GM21717 (cell line): ENCODE measurements at regions not wholly inside any gene's neighbourhood (a gene's known extent, or its start where the extent isn't known, plus 50 kb on each side); places are given as distances from the start of the nearest gene placed in this dataset.

Experiments
- ATAC-seq: cut with Tn5 transposase; IDR thresholded peaks from one replicate; pipeline ENCODE4 v1.9.1; 2021; ENCODE audit warnings: mild to moderate bottlenecking, moderate library complexity; ENCODE audit not compliant: unreplicated experiment

DNA sequence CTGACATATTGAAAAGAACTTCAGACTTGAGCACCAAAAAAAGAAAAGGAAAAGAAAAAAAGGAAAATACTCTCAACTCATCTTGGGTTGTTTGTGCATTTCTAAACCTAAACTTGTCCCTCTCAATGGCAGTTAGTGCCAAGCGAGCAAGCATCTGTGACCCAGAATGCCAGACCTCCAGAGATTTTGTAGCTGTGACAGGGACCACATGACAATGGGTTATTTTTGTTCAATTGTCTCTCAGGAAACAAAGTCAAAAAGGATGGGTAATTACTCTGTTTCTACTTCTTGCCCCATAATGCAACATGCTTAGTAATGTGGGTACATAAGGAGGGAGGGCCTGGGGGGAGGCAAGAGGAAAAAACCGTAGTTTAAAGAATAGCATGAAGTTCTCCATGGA is 285.7 kb upstream of the RTL1 start:
- ATAC-seq, result no peak

DNA sequence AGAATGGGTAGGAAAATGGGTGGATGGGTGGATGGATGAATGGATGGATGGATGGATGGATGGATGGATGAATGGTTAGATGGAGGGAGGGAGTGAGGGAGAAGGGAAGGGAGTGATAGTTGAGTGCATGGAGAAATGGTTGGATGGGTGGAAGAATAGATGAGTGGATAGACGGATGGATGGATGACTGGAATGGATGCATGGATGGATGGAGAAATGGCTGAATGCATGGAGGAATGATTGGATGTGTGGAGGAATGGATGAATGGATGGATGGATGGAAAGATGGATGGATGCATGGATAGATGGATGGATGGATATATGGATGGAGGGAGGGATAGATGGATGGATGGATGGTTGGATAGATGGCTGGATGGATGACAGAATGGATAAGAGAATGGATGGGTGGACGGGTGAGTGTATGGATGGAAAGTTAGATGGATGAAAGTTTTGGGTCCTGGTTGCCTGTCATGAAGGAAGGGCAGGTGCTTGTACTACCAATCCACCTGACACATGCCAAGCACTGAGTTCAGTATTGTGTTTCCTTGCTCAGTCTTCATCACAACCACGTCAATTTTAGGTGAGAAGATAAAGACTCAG is 286.5 kb upstream of the RTL1 start:
- ATAC-seq, result no peak

DNA sequence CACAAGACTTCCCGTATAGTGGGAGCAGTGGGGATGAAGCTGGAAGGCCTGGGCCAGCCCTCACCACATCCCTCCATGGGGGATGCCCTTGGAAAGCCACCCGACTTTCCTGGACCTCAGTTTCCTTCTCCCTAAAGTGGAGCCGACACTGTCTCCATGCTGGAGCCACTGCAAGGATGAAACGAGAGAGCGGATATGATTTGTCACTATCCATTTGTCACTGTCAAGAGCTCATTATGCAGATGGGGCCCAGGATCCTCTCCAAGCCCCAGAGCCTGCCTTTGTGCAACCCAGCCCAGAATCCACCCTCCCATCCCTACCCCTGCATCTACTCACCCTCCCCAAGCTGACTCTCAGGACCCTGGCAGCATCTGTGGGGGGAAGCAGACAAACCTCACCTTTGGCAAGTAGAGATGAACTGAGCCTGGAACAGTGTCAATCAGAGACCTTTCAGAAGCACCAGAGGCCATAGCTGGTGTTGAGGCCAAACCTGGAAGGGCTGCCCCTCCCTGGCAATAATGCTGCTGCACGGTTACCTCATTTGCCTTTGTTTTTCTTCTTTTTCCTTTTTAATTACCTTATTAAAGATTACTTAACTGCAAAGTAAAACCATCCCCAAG is 287.7 kb upstream of the RTL1 start:
- no peak for ATAC-seq

DNA sequence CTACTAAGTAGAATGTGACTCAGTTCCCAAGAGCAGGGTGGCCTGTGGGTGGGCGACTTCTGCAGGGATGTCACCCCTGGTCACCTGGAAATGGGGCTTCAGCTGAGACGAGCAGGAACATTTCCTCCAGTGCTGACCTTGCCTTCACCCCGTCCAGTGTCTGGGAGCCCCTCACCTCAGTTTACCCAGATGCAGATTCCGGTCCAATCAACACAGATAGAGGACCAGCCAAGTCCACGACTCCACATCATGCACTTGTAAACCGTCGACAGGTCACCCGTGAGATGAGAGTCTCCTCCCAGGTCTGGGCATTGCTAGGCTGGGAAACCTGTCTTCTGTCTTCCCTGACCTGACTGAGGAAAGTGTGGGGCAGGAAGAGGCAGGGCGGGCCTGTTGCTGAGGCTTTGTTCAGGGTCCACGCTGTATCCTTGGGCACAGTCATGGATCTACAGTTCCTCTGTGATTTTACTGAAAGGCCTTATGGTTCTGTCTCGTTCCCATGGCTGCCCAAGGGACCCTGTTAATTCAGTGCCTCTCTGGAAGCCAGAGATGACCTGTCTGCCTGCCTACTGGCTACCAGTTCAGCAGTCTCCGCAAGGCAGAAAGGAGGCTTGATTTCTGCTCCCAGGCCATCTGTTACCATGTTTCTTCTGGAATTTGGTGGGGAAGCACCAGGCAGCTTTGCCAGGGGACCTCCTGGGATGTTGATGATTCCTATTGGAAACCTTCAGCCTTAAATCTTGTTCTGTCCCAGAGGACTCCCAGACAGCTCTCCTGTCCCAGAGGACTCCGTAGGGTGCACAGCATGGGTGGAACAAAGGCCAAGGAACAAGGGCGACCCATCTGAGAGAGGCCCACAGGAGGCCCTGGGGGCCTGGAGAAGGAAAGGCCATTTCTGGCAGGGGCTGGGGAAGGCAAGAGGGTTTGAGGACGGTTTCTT is 288.5 kb upstream of the RTL1 start:
- no peak for ATAC-seq

DNA sequence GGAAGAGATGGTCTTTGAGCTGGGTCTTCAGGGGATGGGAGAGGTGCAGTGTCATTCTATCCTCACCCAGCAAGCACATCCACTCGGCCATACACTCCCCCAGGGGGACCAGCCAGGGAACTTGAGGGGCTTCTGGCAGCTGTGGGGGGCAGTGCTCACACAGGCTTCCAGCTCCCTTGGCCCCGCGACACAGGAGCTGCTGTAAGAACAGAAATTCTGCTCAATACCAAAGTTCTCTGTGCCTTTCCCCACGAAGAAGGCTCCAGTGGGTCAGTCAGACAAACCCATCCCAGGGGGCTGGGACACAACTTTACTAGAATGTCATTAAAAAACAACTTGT is 289.1 kb upstream of the RTL1 start:
- no peak for ATAC-seq

DNA sequence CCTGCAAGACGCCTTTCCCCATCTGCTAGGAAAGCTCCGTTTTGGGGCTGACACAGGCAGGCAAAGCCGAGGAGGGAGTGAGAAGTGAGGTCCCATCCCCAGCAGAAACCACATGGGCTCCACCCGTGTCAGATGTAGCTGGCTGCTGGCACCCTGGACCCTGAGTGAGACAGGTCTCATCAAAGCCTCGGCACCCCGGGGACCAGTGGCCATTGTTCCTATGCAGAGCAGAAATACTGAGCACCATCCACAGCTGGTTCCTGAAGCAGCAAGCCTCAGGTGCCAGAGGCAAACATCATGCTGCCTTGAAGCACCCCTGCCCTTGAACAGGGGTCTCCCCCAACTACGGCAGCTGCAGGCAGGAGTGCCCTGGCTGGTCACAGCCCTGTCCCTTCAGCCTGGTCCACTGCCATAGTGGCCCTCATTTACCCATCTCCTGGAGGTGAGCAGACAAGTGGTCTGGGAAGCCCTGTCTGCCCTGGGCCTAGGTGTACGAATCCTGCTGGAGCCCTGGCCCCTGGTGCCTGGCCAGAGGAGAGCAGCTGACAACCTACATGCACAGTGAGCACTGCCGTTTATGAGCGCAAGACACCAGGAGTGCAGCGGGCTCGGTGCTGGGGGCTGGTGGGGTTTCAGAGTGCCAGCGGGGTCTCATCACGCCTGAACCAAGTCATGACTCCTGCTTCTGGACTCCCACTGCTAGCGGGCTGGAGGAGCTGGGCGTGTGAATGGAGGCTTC is 289.8 kb upstream of the RTL1 start:
- no peak for ATAC-seq

DNA sequence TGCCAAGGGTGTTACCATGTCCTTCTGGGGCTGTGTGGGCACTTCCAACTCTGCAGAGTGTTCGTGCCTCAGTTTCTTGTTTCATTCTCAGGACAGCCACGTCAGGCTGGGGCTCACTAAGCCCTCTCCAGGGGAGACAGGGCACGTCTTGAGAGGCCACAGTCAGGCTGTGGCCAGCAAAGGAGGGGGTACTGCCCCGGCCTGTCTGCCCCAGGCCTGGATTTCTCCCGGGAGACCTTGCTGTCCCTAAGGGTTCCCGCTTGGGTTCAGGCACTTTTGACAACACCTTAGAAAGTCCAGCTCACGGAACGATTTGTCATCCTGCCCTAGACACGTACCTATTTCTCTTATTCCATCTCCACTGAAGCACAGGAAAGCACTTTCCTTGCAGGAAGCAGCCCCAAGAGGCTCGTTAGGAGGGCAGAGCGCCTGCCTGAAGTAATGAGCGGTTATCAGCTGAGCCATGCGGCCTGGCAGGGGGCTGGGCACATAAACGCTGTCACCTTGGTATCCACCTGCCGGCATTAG is 290.4 kb upstream of the RTL1 start:
- ATAC-seq, result no peak

DNA sequence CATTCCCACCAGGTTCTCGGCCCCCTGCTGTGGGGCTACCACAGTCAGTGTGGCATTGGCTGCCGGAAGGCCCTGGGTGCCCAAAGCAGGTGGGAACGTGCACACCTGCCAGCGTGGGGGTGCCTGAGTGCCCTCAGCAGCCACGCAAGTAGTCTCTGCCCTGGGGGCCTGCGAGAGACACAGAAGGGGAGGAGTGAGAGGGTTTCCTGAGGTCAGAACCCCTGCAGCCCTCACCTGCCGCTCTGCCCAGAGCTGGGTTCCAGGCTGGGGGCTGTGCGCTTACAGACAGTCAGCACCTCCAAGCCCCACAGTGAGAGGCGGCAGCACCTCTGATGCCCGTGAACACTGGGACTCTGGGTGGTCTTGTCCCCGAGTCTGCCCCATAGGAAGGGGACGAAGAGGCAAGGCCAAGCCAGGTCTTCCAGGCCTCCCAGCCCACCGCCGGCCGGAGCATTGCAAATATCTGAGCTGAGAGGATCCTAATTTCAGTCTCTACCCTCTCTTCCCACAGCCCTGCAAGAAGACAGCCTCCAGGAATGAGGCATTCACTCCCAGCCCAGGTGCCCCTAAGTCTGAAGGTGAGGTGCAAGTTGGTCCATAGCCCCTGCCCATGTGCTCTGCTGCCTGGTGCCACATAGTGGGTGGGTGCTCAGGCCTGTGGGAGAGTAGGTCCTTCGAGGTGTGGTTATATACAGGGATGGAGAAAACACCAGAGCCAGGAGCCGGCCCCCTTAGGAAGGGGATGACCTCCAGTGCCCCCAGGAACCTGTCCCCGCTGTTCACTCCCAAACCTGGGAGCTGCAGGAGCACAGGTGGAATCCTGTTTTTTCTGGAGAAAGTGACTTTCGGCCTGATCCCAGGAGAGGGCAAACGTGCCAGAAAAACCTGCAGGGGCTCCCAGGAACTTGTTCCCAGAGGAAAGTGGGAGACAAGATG is 291.1 kb upstream of the RTL1 start:
- ATAC-seq, result no peak

DNA sequence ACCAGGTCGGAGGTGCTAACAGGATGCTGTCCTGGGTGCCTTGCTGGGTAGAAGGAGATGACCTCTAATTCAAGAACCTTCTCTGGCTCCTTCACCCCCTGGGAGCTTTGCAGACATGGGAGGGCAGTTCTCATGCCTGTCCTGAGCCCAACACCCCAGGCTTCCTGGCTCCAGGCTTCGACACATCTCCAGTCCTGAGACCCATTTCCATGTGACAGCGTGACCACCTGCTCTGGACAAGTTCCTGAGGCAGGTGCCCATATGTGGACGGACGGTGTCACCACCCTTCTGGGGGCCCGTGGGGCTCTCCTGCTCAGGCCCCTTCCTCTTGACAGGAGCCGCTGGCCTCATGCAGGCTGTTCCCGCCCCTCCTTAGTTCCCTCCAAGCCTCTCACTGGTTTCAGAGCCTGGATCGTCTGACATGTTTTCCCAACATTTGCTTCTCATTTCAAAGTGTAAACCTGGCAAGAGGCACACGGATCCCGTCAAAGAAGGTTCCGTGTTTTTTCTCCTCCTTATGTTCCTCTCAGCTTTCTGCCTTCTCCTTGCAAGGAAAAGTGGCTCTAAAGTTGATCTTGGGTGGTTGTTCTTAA is 291.9 kb upstream of the RTL1 start:
- ATAC-seq, result no peak

DNA sequence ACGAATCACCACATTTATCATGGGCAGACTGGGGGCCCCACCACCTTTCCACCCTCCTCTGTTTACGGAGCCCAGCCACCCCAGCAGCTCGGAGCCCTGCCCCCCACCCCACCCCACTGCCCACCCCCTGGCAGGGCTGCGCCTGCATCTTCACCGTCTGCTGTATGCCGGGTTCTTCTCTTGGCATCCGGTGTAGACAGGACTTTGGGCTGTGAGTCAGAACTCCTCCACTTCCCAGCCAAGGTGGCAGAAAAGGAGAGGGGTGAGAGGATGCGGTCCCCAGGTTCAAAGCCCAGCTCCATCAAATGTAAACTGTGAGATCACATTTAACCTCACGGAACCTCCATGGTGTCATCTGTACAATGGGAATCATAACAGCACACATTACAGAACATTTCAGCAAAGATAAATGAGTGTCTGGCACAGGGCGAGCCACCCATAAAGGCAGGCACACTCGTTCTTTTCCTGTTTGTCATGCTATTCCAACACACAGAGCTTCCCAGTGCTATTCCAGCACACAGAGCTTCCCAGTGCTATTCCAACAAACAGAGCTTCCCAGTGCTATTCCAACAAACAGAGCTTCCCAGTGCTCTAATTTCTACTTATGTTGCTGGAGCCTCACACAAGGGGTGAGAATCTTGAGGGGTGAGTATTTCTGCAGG is 292.7 kb upstream of the RTL1 start:
- ATAC-seq, result no peak

DNA sequence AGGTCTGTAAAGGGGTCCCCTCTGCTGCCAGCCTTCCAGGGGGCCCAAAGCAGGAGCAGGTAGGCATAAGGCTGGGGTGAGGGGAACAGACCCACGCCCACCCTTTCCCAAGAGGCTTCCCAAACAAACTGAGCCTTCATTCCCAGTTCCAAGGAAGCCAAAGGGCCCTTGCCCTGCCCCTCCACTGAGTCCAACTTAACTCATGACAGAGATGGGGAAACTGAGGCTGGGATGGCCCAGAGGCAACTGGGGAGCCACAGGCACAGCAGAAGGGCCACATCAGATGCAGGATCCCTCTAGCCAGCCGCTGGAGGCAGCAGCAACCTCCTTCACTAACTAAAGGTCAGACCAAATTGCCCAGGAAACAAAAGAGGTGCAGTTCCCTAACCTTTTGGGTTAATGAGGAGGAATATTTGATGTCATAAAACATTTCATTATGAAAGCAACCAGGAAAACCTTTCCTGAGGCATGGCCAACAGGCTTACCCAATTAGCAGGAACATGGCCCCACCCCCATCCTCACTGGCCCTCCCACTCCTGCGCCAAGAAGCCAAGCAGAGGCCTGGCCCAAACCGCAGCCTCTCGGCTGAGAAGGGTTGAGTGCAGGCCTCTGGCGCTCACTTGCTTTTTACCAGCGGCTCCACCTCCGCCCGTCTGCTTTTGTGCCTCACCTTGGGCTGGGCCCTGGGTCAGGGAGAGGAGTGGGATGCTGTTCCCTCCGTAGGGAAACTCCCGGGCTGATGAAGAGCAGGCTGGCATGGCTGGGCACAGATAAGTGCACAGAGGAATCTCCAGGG is 293.5 kb upstream of the RTL1 start:
- ATAC-seq, result no peak

DNA sequence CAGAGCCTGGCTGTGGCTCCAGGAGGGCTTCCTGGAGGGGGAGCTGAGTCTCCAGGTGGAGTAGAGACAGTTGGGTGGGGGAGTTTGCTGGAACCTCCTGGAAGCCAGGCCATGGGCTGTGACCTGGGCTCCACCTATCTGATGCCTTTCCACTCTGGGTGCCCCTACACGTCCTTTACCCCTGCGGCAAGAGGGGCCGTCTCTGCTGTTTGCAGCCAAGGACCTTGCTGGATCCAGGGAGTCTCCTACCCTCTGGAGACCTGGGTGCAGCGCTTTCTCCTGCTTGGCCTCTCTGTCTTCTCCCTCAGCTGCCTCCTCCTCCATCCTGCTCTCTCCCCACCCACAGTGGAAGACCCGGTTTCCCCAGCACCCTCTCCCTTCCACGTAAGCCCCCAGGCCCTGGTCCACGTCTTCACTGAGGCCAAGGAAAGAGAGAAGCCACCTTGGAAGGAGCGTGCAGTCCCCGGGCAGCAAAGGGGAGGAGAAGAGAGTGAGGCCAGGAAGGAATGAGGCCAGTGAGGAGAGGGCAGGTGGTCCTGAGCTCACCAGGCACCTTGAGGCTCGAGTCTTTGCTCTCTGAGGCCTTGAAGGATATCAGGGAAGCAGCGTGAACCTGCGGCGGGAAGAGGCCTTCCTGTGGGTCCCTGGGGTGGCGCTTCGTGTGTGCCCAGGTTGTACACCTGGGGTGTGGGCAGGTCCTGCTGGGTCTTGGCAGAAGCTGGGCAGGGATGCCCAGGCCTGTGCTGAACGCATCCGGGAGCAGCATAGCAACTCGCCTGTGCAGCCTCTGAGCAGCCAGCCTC is 294.3 kb upstream of the RTL1 start:
- no peak for ATAC-seq

DNA sequence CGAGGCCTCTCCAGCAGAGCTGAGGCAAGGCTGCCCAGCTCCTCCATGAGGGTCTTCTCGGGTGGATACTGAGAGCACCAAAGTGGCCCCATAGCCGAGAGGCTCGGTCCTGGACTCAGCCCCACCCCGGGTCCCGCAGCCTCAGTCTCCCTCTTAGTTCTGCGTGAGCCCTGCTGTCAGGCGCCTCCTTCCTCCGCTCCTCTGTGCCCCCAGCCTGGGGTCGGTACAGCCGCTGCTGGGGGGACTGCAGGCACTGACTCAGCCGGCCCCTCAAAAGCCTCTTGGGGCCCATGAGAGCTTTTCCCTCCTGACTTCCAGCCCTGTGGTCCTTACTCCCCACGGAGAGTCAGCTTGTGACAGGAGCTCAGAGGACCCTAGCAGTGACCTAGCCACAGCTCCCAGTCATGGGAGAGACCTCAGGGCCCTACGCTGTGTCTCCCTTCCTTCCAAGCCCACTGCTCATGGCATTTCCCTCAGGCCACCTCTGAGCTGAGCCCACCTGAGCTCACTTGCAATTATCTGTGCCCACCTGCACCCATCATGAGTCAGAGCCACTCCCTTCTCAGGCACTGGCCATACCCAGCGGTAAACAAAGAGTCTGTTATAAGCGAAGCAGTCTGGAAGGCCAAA is 295.0 kb upstream of the RTL1 start:
- ATAC-seq, result no peak

DNA sequence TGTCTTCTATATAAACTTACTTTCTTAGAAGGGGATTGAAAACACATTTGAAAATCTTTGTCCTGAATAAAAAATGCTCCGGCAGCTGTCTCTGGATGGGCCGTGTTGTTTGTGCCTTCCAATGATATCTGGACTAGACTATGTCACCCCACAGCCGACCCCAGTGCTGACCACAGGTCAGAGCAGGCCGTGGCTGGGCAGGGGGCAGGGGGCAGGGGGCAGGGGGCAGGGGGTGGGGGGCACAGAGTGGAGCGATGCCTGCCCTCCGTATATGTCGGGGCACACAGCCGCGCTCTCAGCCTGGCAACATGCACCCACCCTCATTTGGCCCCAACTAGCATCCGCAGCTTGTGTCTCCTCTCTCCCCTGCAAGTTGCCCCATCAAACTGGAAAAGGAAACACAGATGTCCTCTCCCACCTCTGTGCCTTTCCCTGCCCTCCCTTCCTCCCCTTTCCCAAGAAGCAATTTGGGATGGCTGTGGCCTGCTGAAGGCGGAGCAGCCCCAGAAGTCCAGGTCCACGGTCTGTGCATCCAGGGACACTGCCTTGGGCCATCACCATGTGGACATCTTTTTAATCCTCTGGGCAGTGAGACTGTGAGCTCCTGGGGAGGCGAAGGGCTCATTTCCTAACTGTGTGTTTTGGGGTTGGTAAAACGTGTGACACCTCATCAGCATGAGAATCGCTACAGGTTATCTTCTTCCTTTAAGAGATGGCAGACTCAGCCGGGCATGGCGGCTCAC is 295.7 kb upstream of the RTL1 start:
- ATAC-seq, result no peak

DNA sequence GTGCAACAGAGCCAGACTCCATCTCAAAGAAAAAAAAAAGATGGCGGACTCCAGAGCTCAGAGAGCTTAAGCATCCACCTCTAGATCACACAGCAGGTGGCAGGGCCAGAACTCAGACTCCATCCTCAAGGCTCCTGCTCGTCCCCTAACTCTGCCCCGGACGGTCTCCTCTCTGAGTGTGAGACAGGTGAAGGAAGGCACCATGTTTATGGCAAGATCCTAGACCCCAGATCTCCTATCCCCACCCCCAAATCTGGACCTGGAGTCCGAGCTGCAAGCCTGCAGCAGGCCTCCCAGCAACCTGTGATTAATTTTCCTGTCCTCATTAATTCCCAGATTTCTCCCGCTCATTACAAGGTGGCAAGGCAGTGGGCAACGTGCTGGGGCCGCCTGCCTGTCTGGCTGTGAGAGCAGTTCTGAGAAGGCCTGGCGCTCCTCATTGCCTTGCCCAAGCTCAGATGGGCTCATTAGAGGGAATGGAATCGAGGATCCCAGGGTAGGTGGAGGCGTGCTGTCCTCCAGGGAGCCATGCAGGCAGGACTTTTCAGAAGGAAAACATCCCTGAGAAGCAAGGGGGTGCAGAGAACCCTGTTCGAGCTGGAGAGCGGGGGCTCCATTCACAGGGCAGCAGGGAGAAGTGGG is 296.6 kb upstream of the RTL1 start:
- ATAC-seq, result no peak
